ENCODE measurements at regions not wholly inside any gene's neighbourhood (a gene's known extent, or its start where the extent isn't known, plus 50 kb on each side); places are given as distances from the start of the nearest gene placed in this dataset.

- TF ChIP-seq CTCF (IDR thresholded peaks at IDR 0.05), result no peak
- TF ChIP-seq POLR2A (IDR thresholded peaks at IDR 0.05), result no peak
Measured at GRCh38 chr5:3050863-3051262, 299.4 kb upstream of the IRX2 start.

Data from thyroid gland (tissue), 4 donors.